HEK293T (cell line): ENCODE measurements at regions not wholly inside any gene's neighbourhood (a gene's known extent, or its start where the extent isn't known, plus 50 kb on each side); places are given as distances from the start of the nearest gene placed in this dataset.

Experiments
- FOXA1 ChIP-seq: fragments of 450-650 bp; IDR thresholded peaks from 2 replicates; pipeline ENCODE4 v1.6.1; 2016; ENCODE audit warnings: mild to moderate bottlenecking
- ZNF384 ChIP-seq: fragments of 450-650 bp; IDR thresholded peaks from 2 replicates; pipeline ENCODE4 v1.6.1; 2016

DNA sequence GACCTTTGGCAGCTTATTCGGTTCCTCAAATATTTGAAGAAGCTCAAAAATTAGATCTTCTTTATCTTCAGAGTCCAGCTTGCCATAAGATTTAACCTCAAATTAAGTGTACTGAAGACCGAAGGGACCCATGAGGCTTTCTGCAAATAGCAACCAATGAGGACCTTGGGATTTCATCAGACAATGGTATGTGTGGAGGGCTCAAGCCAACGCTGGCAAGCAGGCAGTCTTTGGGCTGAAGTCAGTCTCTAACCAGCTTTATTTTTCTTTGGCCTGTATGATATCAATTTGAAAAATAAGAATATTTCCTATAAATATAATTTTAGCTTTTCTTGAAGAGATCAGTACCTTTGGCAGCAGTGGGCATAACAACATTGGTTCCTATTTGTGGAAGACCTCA is 692.7 kb downstream of the MCTP2 start:
- no peak for TF ChIP-seq FOXA1
- TF ChIP-seq ZNF384, result no peak
